NCI-H1105 treated with DMSO at 0.1 percent for 48 hours (cell line): ENCODE measurements at regions not wholly inside any gene's neighbourhood (a gene's known extent, or its start where the extent isn't known, plus 50 kb on each side); places are given as distances from the start of the nearest gene placed in this dataset.
"Not testable (repeated sequence)": the region's sequence is repeated elsewhere in the genome, so short reads cannot be mapped to it uniquely, and the experiment has no call there.

ENCODE experiments used
- DNase-seq: peaks from one replicate; lab custom pipeline; 2025; lab: John Stamatoyannopoulos, UW

DNA sequence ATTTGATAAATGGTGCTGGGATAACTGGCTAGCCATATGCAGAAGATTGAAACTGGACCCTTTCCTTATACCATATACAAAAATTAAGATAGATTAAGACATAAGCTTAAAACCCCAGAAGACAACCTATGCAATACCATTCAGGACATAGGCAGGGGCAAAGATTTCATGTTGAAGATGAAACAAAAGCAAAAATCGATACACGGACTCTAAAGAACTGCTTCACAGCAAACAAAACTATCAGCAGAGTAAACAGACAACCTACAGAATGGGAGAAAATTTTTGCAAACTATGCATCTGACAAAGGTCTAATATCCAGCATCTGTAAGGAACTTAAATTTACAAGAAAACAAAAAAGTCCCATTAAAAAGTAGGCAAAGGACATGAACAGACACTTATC lies 255.9 kb downstream of the TINAG start:
- not testable (repeated sequence) for DNase-seq

DNA sequence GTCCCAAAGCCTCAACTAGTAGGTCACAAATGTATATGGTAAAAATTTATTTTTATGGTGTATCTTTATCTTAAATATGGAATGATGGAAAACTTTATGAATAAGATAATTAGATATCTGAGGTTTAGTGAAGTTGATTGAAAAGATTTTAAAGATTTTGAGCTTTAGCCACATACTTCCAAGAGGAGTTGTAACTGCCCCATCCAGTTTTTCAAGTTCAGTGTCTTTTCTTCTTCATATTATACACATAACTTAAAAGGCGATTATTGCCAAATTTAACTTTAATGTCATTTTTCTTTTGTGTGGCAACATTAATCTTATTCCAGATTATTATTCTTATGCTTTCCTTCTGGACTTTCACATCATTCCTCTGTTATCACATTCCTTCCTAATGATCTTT lies 266.4 kb downstream of the TINAG start:
- DNase-seq = no peak

DNA sequence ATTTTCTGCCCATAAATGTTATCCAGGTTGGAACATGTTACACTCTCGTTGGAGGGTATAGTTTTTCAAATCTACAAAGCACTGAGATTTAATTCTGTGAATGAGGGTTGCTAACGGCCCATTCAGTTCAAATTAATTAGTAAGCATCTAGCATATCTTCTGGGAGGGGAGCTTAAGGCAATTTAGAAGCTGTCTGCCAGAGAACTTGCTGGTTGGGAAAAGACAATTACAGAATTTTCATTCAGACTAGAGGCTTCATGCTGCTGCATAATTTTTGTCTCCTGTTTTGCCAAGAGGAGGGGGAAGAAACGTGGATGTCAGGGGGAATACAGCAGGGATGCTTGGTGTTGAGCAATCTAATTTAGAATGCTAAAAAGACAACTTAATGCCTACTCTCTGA lies 268.3 kb upstream of the FAM83B start:
- no peak for DNase-seq

DNA sequence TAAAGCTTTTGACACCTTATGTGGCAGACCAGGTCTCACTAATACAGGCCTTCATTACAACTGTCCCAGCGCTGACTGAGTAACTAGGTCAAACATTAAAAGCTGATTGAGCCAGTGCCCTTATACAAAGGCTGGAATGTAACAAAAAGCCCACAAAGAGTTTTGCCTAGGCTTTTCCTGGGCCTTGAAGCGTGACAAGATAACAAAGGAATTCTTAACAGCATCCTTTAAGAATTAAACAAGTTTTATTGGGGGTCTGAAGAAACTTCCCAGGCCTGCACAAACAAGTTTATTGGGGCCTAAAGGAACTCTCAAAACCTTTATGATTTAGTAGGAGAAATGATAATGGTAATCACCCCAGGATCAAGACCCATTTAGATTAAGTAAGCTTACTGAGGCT lies 267.6 kb upstream of the FAM83B start:
- no peak for DNase-seq

DNA sequence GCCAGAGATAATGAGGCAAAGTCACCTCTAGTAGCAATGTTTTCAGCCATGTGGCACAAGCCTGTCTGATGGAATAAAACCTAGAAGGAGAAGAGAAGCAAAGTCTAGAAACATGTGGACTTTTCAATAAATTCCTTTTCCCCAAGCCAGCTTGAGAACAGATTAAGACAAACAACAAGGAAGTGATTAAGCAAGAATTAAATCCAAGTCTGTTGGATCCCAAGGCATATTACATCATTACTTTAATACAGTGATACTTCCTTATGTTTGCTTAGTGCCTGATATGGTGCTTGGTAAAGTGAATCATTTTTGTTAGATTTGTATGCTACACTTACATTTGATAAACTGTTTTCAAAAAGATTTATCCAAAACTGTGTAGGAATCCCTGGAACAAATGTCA lies 260.3 kb upstream of the FAM83B start:
- DNase-seq = no peak

DNA sequence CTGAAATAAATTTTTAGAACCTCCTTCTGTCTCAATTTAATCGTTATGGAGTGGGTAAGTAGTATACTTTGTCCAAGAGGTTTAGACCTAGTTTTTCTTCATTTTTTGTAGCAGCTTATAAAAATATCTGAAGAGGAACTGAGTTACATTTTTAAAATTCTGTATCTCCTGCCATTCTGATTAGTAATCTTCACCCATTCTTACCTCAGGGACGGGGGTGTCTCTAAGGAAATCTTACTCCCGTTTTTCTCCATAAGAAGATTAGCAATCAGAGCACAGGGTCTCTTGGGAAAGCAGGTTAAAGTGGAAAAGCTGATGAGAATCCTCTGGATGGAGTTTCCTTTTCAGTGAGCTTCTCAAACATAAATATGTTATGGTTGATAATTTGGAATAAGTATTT lies 259.3 kb upstream of the FAM83B start:
- DNase-seq = no peak

DNA sequence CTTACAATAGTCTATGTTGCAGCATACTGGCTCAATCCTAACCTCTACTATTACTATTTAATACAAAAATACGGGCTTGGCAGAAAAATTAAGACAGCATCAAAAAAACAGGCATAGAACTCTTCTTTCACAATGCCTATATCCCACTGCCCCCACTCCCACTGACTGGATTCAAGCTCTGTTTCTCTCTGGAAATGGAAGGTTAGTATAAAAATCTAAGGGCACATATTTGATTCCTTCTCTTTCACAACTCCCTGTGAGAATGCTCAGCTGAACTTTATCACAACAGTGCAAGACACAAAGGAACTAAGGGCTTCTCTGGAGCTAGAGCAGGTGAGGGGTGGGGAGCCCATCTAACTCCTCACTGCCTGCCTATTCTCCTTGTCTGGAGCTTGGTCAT lies 258.4 kb upstream of the FAM83B start:
- no peak for DNase-seq

DNA sequence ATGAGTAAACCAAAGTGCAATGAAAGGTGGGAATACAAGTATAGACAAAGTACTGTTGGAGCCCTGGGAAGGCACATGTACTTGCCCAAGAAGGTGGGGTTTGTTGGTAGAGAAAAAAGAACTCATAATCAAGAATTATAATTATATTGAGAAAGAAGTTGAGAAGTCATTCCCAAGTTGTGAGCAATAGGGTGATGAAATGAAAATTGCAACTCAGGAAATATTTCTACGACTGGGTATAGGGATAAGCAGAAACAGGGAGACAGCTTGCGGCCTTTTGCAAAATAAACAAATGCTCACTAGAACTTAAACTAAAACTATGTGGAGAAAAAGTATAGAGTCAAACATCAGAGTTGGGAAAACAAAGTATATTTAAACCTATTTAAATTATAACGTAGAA lies 250.7 kb upstream of the FAM83B start:
- no peak for DNase-seq

DNA sequence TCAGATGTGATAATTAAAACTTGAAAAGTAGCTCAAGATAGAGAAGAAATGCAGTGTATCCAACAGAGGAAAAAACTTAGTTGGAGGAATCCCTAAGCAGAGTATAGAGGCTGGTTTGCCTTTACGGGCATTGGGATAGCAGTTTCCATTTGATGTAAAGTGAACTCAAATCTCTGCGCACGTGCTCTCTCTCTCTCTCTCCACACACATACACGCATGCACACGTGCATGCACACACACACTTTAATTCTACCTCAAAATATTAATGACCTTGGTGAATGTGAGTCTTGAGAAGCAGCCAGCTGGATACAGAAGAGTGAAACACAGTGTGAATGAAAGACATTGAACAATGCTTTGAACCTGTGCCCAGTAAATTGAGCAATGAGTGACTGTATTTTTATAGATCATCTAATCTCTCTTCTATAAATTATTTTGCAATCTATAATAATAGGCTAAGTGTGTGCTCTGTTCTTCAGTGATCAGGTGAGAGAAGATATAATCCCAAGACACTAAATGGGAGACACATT lies 247.7 kb upstream of the FAM83B start:
- DNase-seq = no peak

DNA sequence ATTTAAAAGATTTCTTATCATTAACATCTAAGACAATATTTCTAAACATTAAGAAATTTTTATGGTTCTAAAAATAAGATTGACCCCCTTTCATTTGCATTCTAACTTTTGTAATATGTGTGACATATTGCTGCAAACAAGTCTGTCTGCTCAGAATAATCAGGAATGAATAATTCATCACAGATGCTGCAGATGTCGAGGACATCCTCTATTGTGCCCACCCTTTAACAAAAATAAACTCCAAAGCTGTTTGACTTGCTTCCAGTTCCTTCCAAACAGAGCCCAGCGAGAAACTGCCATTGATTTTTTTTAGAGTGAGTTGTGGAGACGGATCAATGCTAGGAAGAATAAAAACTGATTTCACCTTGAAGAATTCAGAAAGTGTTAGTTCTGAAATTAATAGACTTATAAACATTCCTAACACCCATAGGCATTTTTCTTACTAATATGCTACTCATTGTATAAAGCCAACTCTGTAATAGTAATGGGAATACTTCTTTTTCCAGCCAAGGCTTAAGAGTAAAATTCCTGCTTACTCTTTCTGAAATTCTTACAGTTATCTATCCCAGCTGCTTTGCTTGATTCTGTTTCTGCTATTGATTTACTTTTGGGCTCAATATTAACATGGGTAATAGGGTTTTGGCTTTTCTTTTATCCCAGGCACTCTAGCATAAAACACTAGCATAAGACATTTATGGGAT lies 244.8 kb upstream of the FAM83B start:
- DNase-seq = no peak

DNA sequence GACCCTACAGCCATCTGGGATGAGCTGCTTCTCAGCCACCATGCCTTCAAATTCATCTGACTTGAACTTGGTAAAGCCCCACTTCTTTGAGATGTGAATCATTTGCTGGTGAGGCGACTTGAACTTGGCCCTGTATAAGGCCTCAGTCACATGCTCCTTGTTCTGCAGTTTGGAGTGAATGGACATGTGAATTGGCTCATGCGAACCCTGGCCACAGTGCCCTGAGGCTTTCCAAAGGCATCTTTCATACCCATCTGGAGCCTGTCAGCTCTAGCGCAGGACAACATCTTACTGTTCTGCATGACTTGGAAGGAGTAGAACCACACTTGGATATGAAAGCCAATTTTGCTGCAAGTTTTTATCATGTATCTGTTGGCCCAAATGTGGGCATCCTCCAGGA lies 244.0 kb upstream of the FAM83B start:
- no peak for DNase-seq

DNA sequence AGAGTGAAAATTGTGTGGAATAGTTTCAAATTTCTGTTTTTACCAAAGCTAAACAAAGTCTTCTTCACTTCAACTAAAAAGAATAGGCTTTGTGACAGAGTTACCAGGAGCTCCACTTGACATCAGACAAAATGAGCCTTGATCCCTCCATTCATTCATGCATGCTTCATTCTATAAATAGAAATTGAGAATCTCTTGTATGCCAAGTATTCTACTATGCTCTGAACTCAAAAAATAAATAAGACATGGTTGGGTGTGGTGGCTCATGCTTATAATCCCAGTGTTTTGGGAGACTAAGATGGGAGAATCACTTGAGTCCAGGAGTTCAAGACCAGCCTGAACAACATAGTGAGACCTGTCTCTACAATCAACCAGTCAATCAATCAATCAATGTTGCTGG lies 236.6 kb upstream of the FAM83B start:
- DNase-seq = no peak

DNA sequence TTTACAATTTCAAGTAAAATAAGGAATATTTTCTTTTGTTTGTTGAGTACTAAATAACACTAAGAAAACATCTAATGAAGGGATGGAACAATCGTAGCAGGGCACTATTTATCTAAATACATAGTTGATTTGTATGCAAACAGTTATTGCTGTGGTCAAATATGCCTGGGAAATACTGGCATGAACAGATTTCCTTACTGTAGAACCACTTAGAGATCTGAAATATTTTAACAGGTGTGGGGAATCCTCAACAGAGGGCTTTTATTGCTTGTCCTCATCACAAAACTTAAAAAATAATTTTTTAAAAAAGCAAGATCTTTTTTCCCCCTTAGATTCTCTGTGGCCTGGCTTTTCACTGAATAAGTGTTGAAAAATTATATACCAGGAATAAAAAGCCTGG lies 233.0 kb upstream of the FAM83B start:
- no peak for DNase-seq

DNA sequence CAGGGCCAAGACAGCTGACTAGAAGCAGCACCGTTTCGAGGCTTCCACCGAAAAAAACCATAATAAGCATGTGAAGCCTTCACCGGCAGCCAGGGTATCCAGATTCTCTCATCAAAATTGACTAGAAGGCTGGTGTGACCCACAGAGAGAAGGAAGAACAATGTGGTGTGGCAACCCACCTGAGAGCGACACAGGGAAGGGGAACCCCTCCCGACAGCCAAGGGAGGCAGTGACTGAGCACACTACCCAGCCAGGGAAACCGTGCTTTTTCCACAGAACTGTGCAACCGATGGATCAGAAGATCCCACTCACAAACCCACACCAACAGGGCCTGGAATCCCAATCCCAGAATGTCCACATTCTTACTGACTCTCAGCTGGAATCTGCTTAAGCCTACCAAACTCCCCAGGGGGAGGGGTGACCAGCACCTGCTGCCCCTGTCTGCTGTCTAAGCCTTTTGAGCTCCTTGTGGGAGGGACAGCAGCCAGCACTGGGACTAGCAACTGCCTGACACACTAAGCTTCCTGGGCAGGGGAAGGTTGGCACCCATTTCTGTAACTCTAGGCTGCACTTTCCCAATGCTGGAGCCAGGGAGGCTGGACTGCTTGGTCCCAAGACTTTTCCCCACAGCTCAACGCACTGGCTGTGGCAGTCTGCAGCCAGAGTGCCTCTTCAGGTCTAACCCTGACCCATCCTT lies 231.9 kb upstream of the FAM83B start:
- no peak for DNase-seq

DNA sequence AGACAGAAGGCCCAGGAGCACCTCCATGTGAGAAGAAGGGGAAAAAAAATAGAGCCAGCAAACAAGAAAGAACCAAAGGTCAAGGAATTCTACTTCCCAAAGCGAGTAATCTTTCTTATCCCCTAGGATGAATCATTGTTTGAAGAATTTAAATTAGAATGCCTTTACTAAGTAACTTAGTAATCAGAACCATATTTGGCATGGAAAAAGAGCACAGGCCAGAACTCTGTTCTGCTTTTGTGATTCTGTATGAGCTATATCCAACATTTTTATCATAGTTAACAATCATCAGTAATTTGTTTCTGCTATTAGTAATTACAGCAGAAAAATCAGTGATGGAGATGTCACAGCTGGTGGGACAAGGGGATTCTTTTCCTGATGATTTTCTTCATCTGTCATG lies 228.8 kb upstream of the FAM83B start:
- no peak for DNase-seq

DNA sequence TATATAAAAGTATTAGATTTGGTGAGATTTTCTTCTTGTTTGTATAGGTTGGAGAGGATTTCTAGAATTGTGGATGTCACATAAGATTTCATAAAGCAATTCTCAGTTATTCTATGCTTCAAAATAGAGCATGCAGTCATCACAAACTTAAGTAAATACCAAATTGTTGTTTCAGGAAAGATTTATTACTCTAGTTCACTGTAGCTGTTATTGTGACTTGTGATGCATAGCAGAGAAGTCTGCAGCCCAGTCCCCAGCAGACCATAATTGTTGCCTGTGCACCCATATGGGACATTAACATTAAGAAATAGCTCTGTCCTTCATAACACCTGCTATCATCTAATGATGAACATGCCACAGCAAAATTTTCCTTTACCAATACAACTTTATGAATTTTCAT lies 228.0 kb upstream of the FAM83B start:
- DNase-seq = no peak

DNA sequence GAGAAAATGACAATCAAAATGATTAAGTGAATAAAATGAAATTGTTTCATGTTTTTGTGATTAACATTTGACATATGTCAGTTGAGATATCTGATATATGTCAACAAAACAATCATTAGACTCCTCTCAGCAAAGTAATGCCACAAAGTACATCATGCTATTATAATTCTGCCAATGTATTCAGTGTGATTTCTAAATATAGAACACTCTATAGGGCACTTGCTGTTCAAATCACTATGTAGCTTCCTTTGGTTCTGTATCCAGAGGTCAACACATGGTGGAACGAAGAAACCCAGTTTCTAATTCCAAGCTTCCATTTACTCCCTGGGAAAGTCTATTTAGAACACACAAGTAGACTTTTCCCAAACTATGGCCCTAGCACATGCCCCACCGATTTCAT lies 227.5 kb upstream of the FAM83B start:
- no peak for DNase-seq

DNA sequence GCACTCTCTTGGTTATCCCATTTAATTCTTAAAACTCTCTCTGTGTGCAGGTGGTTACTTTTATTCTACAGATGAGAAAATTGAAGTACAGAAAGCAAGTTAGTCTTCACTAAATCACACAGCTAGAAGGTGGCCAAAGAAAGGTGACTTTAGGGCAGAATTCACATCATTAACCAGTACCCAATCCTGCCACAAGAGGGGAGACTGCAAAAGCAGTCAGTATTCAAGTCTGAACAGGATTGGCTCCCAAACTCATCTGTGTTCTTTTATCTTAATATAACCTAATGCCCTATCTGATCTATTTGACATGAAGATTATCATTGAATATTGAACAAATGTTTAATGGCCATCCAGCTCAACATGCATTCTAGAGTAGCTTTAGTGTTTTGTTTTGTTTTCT lies 225.3 kb upstream of the FAM83B start:
- peak; percentile 14 for DNase-seq

DNA sequence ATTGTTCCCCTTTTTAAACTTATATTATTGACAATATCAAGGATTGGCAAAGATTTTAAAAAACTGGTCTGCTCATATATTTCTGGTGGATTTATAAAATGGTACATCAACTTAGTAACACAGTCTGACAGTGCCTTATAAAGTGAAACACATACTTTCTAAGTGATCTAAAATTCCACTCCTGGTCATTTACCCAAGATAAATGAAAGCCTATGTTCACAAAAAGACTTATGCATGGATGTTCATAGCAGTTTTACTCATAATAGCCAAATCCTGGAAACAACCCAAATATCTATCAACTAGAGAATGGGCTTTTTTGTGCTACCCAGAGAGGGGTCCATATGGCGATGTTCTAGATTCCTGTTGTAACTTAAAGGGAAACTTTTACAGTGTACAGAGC lies 222.4 kb upstream of the FAM83B start:
- no peak for DNase-seq

DNA sequence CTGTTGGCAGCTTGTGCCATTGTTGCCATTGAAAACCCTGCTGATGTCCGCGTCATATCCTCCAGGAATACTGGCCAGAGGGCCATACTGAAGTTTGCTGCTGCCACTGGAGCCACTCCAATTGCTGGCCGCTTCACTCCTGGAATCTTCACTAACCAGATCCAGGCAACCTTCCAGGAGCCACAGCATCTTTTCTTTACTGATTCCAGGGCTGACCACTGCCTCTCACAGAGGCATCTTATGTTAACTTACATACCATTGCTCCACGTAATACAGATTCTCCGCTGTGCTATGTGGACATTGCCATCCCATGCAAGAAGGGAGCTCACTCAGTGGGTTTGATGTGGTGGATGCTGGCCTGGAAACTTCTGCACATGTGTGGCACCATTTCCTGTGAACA lies 221.8 kb upstream of the FAM83B start:
- DNase-seq = no peak

DNA sequence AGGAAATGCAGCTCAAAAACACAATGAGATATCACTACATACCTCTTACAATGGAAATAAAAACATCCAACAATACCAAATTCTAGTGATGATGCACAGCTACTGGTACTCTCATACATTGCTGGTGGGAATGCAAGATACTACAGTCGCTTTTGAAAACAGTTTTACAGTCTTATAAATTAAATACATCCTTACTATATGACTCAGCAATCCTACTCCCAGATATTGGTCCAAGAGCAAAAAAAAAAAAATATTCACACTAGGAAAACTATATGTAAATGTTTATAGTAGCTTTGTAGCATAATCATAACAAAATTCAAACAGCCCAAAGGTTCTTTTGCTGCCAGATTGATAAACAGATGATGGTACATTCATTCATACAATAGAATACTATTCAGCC lies 217.4 kb upstream of the FAM83B start:
- no peak for DNase-seq

DNA sequence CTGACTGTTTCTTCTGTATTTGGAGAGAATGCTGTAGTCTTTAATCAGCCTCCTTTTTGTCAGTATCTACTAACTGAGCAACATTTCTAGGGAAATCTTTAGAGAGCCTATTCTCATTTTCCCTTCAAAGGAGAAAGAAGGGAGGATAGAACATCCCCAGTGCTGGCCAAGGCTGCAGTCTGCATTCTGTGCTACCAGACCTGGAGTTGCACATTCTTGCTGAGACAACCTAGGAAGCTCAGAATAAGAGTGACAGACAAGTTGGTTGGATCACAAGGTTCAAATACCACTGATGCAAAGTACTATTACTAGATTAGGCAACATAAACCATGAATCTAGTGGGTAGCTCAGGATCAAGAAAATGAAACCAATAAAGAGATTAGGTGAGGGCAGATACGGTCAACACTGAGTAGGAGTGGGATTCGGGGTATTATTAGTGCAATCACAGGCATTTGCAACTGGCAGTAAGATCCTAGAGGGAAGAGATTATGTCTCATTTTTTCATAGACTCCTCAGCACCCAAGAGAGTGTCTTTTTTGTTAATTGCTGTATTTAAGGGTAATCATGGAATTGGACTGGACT lies 213.5 kb upstream of the FAM83B start:
- no peak for DNase-seq

DNA sequence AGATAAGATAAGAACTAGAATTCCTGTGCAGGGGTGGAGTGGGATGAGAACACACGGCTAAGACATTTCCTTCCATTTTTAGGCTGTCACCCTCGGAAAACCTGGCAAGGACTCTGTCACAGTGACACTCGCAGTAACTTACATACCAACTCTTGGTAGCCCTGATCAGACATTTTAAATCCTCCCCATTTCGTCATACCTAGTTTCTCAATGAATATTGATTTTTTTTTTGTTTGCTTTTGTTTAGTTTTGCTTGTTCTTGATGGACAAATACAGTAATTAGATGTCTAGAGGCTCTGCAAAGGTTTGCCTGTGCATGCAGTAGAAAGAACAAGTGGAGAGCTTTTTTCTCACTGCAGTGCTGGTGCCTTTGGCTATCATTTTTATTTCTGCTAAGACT lies 213.0 kb upstream of the FAM83B start:
- DNase-seq = no peak

DNA sequence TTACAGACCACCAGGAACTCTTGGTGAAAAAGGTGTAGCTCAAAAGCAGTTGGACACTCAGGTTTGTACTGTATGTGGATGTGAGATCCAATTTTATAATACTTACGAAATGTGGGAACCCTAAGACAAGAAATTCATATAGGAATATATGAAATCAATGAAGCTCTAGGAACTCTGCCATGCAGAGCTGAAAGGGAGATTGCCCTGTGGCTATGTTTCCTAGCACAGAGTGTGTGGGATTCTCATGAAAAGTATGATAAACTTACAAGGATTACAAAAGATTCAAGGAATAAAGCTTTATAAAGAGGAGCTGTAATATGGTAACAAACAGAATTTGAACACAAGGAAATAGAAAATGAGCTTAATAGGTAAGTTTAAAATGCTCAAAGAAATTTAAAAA lies 205.7 kb upstream of the FAM83B start:
- no peak for DNase-seq
